ENCODE measurements at regions not wholly inside any gene's neighbourhood (a gene's known extent, or its start where the extent isn't known, plus 50 kb on each side); places are given as distances from the start of the nearest gene placed in this dataset.

DNA sequence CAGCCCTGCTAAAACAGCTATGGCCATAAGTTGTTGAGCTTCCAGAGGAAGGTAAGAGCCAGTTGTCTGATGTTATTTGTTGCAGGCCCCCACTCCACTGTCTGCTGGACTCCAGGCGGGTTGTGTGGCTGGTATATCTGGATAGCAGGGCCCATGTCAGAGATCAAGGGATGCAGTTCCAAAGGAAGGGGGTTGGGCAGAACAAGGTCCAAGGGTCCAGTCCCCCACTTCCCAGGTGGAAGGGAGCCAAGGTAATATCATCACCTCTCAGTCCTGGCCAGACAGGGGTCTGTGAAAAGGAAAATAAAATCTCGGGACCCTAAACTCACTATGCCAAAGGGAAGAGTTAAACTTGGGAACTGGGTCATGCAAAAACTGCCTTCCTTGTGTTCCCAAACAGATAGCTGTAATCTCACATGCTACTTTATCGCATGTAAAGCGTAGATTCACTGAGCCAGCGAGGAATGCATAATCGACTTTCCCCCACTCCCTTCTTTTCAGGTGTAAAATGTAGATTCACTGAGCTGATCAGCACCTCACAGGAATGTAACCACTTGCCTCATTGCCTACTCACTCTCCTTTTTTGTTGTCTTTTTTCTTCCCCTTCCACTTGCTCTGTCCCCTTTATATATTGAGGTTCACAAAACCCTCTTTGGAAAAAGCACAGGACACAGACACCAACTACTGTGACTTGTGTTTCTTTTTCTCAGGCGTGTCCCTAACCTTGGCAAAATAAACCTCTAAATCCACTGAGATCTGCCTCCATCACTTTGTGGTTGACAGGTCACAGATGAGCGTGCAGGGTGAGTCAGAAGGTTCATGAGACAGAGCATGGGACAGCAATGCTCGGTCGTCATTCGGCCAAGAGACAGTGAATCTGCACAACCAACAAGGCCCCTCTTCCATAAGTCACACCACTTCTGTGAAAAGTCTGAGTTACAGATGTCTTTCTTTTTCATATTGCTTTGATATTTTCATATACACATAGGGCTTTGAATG, 255.3 kb upstream of the SIX2 start:
- TF ChIP-seq, protein P1, sequence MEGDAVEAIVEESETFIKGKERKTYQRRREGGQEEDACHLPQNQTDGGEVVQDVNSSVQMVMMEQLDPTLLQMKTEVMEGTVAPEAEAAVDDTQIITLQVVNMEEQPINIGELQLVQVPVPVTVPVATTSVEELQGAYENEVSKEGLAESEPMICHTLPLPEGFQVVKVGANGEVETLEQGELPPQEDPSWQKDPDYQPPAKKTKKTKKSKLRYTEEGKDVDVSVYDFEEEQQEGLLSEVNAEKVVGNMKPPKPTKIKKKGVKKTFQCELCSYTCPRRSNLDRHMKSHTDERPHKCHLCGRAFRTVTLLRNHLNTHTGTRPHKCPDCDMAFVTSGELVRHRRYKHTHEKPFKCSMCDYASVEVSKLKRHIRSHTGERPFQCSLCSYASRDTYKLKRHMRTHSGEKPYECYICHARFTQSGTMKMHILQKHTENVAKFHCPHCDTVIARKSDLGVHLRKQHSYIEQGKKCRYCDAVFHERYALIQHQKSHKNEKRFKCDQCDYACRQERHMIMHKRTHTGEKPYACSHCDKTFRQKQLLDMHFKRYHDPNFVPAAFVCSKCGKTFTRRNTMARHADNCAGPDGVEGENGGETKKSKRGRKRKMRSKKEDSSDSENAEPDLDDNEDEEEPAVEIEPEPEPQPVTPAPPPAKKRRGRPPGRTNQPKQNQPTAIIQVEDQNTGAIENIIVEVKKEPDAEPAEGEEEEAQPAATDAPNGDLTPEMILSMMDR (IDR thresholded peaks at IDR 0.05; ENCODE audit: extremely low read depth, insufficient read depth, missing control alignments) = no peak
- no peak for DNase-seq (ENCODE audit: low spot score)
- in situ Hi-C loops (cut with MboI; ENCODE audit: low pct_unique_long_range_greater_than_20kb, low sequenced_read_pairs, unreplicated experiment) = no loop called here

DNA sequence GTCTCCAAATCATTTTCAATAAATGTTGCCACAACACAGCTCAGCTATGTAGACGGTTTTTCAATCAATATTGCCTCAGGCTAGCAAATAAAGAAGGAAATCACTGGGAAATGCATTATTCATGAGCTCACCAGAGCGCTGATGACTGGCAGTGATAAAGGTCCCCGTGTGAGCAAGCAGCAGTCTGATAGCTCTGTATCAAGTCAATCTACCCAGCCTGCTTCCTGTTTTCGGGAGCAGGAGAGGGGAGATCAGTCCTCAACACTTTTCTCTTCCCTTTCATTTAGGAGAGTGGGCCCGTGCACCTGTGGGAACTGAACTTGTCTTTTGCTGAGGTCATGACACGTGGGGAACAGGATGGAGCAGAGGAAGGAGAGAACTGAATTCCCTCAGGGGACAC, 253.9 kb upstream of the SIX2 start:
- DNase-seq (ENCODE audit: low spot score) = no peak
- TF ChIP-seq, protein P1 (IDR thresholded peaks at IDR 0.05; ENCODE audit: extremely low read depth, insufficient read depth, missing control alignments) = no peak
- in situ Hi-C loops (cut with MboI; ENCODE audit: low pct_unique_long_range_greater_than_20kb, low sequenced_read_pairs, unreplicated experiment) = no loop called here

DNA sequence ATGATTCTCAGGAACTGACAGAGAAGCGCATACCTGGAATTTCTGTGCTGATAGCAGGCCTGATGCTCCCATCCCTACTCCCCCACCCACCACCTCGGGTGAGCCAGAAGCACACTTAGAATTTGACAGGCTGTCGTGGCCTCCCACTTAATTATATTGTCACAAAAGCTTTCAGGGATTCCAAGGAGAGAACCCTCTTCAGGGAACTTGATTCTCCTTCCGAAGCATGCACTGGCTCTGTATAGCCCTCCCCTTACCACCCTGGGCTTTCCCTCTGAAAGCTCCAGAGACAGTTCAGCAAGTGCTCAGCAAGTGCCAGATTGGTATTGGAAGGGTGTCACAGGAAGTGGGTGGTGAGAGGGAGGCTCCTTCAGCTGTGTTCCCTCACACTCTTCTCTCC, 252.5 kb upstream of the SIX2 start:
- TF ChIP-seq, protein P1 (IDR thresholded peaks at IDR 0.05; ENCODE audit: extremely low read depth, insufficient read depth, missing control alignments) = no peak
- in situ Hi-C loops (cut with MboI; ENCODE audit: low pct_unique_long_range_greater_than_20kb, low sequenced_read_pairs, unreplicated experiment) = no loop called here
- DNase-seq (ENCODE audit: low spot score) = no peak

DNA sequence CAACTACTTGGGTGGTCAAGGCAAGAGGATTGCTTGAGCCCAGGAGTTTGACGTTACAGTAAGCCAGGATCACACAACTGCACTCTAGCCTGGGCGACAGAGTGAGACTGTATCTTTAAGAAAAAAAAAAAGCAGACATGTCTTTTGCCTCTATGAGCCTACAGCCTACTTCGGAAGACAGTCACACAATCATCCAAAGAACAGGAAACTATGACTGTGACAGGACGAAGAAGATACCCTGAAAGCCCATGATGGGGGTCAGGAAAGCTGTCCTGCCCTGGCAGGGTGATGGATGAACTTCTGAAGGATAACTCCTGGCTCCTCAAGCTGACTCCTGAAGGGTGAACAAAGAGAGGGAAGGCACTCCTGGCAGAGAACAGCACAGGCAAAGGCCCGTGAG, 251.7 kb upstream of the SIX2 start:
- no peak for DNase-seq (ENCODE audit: low spot score)
- in situ Hi-C loops (cut with MboI; ENCODE audit: low pct_unique_long_range_greater_than_20kb, low sequenced_read_pairs, unreplicated experiment) = no loop called here
- TF ChIP-seq, protein P1 (IDR thresholded peaks at IDR 0.05; ENCODE audit: extremely low read depth, insufficient read depth, missing control alignments) = no peak

DNA sequence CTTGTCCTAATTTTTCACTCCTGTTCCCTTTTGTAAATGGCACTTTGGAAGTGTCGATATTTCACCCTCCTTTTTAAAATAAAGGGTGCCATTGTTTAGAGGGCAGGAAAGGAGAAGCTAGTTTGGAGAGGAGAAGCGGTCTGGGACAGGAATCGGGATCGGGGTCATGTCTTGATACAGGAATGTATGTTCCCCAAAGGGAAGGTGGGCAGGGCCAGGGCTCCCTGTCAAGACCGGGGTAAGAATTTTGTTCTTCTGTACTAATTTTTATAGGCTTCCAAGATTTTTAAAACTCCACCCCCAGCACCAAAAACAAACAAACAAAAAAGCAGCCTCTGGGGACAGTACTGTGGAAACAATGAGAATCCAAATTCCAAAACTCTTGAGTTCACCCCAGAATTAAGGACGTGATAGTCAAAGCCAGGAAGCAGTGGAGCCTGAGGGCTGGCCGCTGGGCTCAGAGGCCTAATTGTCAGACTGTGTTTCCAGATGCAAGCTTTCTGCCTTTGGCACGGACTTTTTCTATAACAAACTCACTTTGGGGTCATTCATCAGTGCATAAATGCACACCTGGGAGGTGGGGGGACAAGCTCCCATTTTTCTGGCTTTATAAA, 250.4 kb upstream of the SIX2 start:
- DNase-seq (ENCODE audit: low spot score) = no peak
- TF ChIP-seq, protein P1 (IDR thresholded peaks at IDR 0.05; ENCODE audit: extremely low read depth, insufficient read depth, missing control alignments) = no peak
- in situ Hi-C loops (cut with MboI; ENCODE audit: low pct_unique_long_range_greater_than_20kb, low sequenced_read_pairs, unreplicated experiment) = no loop called here

DNA sequence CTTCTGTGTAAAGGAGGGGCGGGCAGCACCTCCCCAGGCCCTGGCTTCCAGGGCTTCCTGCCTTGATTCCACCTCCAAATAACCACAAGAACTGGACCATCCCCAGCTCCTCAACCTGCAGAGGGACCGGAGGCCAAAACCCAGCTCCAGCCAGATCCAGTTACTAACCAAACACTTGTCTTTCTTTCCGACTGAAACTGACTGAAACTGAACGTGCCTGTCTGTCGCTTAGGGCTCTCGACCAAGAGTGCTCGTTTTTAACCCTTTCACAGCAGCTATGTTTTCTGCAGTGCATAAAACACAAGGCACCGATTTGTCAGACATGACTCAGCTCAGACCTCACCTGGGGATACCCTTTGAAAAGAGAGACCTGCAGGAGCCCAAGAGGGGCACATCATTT, 249.9 kb upstream of the SIX2 start:
- TF ChIP-seq, protein P1 (IDR thresholded peaks at IDR 0.05; ENCODE audit: extremely low read depth, insufficient read depth, missing control alignments) = no peak
- DNase-seq (ENCODE audit: low spot score) = no peak
- in situ Hi-C loops (cut with MboI; ENCODE audit: low pct_unique_long_range_greater_than_20kb, low sequenced_read_pairs, unreplicated experiment) = no loop called here
